Skin of body (tissue), 1 donor: ENCODE measurements at regions not wholly inside any gene's neighbourhood (a gene's known extent, or its start where the extent isn't known, plus 50 kb on each side); places are given as distances from the start of the nearest gene placed in this dataset.

ENCODE experiments used
- DNase-seq: peaks from one replicate; lab custom pipeline; 2025; lab: John Stamatoyannopoulos, UW

DNA sequence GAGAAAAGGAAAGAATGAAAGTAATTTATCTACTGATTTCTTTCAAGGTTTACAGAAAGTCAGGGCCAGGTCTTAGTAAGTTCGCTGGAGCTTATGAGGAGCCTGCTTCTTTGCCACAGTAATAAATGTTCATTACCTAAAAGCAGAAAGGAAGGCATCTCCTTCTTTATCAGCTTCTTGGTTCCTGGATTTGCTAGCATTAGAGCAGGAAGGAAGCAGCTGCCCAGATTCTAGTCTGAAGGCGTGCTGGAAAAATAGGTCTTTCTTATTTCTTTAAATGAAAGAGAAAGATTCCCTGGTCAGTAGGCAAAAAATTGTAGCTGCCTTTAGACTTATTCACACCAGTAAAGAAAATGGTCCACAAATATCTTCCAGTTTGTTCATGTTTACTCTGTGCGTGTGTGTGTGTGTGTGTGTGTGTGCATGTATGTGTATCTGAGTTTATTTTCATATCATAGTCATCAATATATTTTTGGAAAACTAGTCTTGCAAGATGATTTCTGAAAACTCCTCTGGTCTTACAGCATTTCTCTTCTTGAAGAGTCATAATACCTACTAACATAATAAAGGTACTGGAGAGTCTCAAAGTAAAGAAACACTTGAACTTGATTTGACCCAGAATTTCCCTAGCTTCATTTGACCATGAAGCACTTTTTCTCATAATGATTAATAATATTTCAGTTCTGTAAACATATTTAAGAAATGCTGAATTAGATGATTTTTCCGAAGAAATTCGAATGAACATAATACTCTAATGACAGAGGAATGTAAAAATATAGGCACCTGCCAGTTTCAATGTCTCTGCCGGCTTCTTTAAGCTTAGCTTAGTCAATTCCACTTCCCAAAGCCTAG lies 255.3 kb upstream of the ZPLD1 start:
- DNase-seq = no peak

GRCh38 chr3:102180280-102180931 lies 254.4 kb upstream of the ZPLD1 start:
- peak; percentile 81 for DNase-seq

DNA sequence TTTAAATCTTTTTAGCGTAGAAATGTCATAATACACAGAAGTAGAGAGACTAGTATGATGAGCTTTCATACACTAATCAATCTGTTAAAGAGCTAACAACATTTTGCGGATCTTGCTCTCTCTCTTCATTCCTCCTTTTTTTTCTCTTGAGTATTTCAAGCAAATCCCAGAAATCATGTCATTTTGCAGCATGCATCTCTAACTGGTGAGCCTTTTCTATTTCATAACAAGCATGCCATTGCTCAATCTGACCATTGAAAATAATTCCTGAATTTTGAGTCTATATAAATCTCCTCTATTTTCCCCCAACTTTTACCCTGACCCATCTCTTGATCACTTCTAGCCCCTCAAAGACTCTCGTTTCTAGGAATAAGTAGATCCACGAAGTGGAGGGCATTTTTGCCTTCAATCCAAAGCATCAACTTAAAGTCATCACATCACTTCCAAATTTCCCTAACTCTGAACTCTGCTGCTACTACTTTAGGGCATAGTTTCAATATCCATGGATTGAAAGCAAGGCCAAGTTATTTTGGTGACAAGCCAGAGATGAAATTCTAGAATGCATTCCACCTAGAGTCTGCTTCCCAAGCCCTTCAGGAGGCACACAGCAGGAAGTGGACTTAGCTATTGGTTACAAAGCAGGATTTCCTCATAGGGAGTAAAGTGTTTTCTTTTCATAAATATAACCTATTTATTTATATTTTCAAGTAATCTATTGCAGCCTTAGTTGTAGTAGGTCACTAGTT lies 253.5 kb upstream of the ZPLD1 start:
- DNase-seq = peak; percentile 15

- DNase-seq = no peak
These were observed 252.7 kb upstream of the ZPLD1 start for GRCh38 chr3:102182162-102182561.

DNA sequence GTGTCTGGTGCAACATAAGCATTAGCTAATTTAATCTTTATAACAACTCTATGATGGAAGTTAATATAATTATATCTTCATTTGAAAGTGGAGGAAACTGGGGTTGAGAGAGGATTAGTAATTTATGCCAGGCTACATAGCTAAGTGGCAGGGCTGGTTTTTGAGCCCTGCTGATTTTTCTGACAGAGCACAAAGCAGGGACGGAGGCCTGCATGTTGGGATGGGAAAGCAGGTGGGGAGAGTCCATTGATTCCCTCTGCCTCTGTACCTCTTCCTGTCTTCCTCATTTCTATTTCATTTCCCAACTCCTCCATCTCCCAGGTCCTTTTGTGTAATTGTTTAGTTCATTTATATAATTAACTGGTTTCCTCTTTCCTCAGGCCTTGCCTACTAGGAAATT lies 251.6 kb upstream of the ZPLD1 start:
- no peak for DNase-seq

- DNase-seq = no peak
These were observed 251.2 kb upstream of the ZPLD1 start for GRCh38 chr3:102183623-102184022.

GRCh38 chr3:102189541-102189940 lies 245.3 kb upstream of the ZPLD1 start:
- no peak for DNase-seq

DNA sequence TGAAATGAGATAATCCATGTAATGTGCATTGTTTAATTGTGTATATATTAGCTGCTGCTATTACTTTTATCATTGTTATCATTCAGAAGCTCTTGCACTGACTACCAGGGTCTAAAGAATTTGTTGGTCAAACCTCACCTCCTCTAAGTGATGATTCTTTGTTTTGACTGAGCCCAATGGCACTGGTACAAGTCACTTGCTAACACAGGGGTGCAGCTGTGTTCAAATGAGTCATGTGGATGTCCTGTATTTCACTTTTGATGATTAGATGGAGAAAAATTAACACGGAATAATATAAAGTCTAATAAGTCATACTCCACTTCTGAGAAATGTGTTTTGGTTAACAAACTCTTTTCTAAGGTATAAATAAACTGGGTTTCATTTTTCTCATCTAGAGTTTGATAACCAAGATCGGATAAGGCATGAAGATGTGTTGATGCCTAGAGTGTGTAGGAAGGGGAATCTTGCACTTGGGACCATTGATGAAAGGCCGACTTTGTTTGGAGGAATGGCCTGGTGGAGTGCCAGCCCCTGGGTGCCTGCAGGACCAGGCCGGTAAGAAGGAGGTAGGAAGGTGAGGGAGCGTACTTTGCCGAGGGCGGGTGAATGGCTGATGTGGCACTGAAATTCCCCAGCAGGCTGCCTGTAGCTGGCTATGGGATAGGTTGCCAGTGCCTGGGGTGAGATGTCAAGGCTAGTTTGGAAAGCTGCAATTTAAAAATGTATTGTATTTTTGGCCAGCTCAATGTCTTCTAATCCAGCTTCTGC lies 244.7 kb upstream of the ZPLD1 start:
- DNase-seq = no peak

GRCh38 chr3:102192575-102192974 lies 242.2 kb upstream of the ZPLD1 start:
- DNase-seq = no peak

DNA sequence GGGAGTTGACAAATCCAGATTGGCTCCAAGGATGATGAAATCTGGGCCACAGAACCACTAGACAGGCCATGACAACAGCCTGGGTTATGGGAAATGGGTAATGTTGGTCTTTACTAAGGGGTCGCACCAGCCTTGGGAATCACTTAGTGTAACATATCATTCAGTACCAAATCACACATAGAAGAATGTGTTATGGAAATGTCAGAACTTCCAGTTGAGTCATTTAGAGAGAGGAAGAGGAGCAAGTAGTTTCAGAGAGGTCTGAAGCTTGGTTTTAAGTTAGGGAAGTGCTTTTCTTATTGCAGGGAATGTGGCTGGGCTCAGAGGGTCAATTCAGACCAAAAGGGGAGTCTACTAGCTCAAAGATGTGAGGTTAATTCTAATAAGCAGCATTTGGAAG lies 241.6 kb upstream of the ZPLD1 start:
- DNase-seq = no peak

GRCh38 chr3:102194001-102194400 lies 240.8 kb upstream of the ZPLD1 start:
- DNase-seq = no peak

DNA sequence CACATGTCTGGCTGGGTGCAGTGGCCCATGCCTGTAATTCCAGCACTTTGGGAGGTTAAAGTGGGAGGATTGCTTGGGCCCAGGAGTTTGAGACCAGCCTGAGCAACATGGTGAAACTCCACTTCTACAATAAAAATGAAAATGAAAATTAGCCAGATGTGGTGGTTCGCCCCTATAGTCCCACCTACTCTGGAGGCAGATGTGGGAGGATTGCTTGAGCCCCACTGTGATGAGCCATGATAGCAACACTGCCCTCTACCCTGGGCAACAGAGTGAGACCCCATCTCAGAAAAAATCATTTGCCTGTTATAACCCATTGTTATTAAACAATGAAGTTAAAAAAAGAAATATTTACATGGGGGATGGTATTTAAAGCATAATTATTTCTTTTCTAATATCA lies 240.1 kb upstream of the ZPLD1 start:
- no peak for DNase-seq

DNA sequence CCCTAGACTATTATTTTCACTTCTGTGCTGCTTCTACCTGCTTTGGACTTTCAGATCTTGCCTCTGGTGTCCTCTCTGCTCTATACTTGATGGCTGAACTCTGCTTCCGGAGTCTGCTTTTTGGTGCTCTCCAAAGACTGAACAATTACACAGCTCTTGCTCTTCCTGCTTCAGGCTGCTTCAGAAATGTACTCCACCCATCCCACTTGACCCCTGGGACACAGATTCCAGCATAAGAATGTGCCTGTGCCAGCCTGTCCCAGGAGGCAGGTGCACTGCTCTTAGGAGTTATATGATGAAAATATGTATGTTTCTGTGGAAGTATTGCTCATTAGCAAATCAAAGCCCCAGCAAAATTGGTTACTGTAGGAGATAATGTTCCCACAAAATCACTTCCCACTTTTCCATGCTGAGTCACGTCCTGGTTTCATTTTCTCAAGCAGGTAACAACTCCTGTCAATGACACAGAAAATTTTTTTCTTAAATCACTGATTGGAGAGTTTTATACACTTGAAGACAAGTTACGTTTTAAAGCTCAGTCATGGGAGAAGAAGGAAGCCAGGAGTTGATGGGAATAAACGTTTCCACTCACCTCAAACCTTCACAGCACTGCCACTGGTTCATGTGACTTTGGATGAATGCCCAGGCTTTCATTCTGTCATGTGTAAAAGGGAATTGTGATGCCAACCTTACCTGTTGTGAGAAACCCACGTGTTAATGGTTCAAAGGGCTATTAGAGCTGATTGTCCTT lies 239.4 kb upstream of the ZPLD1 start:
- no peak for DNase-seq

DNA sequence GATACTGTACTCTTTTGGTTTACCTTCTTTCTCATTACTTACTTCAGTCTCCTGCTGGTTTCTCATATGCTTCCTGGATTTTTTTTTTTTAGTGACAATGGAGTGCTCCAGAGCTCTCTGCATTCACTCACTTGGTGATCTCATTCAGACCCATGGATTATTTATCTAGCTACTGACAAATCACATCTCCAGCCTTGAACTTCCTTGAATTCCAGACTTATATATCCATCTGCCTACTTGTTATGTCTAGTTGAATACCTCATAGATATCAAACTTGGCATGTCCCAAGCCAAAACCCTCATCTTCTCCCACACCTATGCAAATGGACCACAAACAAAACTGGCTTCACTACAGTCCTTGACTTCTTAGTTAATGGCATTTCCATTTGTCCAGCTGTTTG lies 234.7 kb upstream of the ZPLD1 start:
- DNase-seq = no peak

GRCh38 chr3:102200560-102200959 lies 234.3 kb upstream of the ZPLD1 start:
- DNase-seq = no peak

GRCh38 chr3:102205647-102206046 lies 229.2 kb upstream of the ZPLD1 start:
- DNase-seq = no peak

- peak; percentile 82 for DNase-seq
These were observed 228.2 kb upstream of the ZPLD1 start for GRCh38 chr3:102206511-102207031.

- DNase-seq = peak; percentile 86
These were observed 227.7 kb upstream of the ZPLD1 start for GRCh38 chr3:102207151-102207571.

DNA sequence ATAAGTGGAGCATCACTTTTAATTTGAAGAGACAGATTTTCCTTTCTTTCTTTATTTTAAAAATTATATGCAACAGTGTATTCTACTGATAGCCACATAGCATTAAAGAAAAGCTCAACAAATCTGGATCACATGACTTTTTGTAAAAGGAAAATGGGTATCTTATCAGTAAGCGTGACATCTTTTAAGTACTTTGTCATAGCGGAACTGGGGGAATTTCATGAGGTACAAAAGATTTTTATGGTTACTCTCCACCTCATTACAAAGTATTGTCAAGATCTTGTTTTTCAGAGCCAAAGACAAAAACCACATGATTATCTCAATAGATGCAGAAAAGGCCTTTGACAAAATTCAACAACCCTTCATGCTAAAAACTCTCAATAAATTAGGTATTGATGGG lies 219.6 kb upstream of the ZPLD1 start:
- DNase-seq = no peak

GRCh38 chr3:102223132-102223531 lies 211.7 kb upstream of the ZPLD1 start:
- no peak for DNase-seq

DNA sequence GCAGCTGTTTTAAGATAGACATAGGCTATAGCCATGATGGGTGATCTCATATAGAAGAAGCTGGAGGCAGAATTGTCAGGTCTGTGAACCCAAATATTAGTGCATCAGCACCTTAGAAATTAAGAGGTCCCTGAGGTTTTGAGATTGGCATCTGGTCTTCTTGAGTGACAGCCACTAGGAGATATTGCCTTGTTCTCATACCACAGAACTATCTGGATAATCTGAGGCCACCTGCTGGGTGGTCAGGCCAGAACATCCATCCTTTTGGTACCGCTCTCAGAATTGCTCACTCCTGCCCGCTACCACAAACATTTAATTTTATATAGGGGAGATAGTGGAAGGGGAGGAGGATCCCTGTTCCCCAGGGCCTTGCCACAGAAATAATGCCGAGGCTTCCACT lies 210.6 kb upstream of the ZPLD1 start:
- DNase-seq = no peak
